Left ventricle myocardium inferior (tissue), 1 donor: ENCODE measurements at regions not wholly inside any gene's neighbourhood (a gene's known extent, or its start where the extent isn't known, plus 50 kb on each side); places are given as distances from the start of the nearest gene placed in this dataset.

Experiments
- DNase-seq: peaks from one replicate; pipeline ENCODE4 v3.0.0-alpha.2; 2020
- H3K27ac ChIP-seq: fragments of 200-600 bp; replicated peaks from 2 replicates; pipeline ENCODE4 v1.8.0; 2021
- H3K27me3 ChIP-seq: fragments of 200-600 bp; 2 replicates; pipeline ENCODE4 v1.8.0; 2021; ENCODE audit warnings: low read depth
- H3K36me3 ChIP-seq: fragments of 200-600 bp; 2 replicates; pipeline ENCODE4 v1.8.0; 2021
- H3K4me1 ChIP-seq: fragments of 200-600 bp; 2 replicates; pipeline ENCODE4 v1.8.0; 2021
- H3K4me3 ChIP-seq: fragments of 200-600 bp; 2 replicates; pipeline ENCODE4 v1.8.0; 2021; ENCODE audit warnings: mild to moderate bottlenecking, moderate library complexity
- H3K9me3 ChIP-seq: fragments of 200-600 bp; replicated peaks from 2 replicates; pipeline ENCODE4 v1.8.0; 2021
- intact Hi-C: fragments of 100-400 bp; cut with micrococcal nuclease; formaldehyde crosslinking; loops from one replicate; pipeline ENCODE4 v1.11.0; 2022
- TF ChIP-seq, protein P1 (sequence below): fragments of 200-600 bp; IDR thresholded peaks from 2 replicates; pipeline ENCODE4 v1.8.0; 2021; ENCODE audit warnings: antibody characterized with exemption, mild to moderate bottlenecking, borderline replicate concordance
- donor health status: DM: no; HTN: yes; CAD: no; lungs with severe emphysema.

DNA sequence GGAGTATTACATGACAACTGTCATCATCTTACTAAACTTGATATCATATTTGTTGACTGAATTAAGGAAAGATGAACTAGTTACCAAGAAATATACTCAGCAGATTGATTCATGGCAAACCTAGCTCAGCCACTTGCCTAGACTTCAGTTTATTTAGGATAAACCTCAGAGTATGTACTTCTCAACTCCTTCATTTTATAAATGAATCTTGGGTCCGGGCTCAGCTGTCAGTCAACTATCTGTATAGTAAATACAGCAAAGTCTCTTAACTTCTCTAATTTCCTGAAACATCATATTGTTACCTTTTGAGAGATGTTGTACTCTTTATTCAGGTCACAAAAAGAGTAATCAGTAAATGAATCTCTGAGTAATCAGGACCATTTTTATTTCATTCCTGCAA, 211.0 kb upstream of the KLF14 start:
- TF ChIP-seq, protein P1, sequence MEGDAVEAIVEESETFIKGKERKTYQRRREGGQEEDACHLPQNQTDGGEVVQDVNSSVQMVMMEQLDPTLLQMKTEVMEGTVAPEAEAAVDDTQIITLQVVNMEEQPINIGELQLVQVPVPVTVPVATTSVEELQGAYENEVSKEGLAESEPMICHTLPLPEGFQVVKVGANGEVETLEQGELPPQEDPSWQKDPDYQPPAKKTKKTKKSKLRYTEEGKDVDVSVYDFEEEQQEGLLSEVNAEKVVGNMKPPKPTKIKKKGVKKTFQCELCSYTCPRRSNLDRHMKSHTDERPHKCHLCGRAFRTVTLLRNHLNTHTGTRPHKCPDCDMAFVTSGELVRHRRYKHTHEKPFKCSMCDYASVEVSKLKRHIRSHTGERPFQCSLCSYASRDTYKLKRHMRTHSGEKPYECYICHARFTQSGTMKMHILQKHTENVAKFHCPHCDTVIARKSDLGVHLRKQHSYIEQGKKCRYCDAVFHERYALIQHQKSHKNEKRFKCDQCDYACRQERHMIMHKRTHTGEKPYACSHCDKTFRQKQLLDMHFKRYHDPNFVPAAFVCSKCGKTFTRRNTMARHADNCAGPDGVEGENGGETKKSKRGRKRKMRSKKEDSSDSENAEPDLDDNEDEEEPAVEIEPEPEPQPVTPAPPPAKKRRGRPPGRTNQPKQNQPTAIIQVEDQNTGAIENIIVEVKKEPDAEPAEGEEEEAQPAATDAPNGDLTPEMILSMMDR = no peak

DNA sequence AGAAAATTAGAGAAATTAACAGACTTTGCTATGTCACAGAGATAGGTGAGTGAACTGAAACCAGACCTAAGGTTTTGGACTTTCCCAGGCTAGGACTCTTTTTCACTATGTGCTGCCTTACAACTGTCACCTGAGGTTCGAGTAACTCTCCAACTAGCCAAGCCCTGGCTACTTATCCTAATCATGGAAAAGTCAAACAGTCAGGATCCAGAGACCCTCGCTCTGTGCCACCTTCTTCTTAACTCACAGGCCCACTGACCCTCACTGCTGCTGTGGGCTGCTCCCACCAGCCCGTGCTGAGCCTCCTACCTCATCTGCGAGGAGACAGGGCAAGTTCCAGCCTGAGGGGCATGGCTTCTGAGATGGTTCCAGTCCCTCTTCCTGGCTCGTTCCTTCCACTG, 211.4 kb upstream of the KLF14 start:
- Histone ChIP-seq H3K36me3 (peaks cover 13% of the 10 kb centered on the region), H3K4me3 (no peak overlapping the region), H3K9me3 (no peaks in the 10 kb centered on the region), H3K27ac (no peak overlapping the region), H3K4me1 (peaks cover 81% of the 10 kb centered on the region), H3K27me3 (no peaks in the 10 kb centered on the region)
- DNase-seq = no peak
- TF ChIP-seq, protein P1 = no peak
- intact Hi-C loops = no loop called here

More for the DNA sequence above, 211.0 kb upstream of the KLF14 start:
- intact Hi-C loops = no loop called here
- H3K27me3 ChIP-seq = no peaks in the 10 kb centered on the region
- H3K4me1 ChIP-seq = peaks cover 81% of the 10 kb centered on the region
- peaks cover 13% of the 10 kb centered on the region for H3K36me3 ChIP-seq
- no peak overlapping the region for H3K4me3 ChIP-seq
- no peaks in the 10 kb centered on the region for H3K9me3 ChIP-seq
- no peak for DNase-seq
- no peak overlapping the region for H3K27ac ChIP-seq

DNA sequence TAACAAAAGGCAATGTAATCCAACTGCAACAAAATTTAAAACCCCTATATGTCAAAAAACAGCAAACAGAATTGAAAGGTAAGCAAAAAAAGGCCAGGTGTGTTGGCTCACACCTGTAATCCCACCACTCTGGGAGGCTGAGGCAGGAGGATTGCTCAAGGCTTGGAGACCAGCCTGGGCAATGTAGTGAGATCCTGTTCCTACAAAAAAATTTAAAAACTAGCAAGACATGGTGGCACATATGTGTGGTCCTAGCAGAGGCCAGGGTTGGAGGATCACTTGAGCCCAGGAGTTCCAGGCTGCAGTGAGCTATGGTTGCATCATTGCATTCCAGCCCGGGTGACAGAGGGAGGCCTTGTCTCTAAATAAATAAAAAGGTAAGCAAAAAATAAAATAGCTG, 212.1 kb upstream of the KLF14 start:
- H3K27ac ChIP-seq = no peak overlapping the region
- intact Hi-C loops = no loop called here

DNA sequence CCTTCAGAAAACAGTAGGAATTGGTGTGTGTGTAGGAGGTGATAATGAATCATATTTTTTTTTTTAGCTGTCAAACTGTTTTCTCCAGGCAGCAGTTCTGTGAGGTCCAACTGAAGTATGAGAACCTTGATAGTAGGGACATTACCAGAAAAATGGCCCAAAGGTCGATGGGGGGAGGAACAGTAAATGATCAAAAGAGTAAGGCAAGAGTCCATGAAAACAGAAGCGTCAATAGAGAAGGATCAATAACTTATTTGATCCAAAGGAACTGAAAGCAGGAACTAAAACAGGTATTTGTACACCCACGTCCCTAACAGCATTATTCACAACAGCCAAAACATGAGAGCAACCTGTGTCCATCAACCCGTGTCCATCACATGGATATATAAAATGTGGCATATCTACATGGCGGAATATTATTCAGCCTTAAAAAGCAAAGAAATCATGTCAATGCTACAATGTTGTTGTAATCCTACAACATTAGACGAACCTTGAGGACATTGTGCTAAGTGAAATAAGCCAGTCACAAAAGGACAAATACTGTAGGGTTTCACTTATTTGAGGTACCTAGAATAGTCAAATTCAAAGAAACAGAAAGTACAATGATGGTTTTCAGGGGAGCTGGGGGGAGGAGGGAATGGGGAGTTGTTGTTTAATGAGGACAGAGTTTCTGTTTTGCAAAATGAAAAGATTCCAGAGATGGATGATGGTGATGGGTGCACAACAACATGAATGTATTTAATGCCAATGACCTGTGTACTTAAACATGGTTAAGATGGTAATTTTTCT, 214.0 kb upstream of the KLF14 start:
- DNase-seq = no peak
- TF ChIP-seq, protein P1 = no peak
- Histone ChIP-seq H3K4me3 (no peak overlapping the region), H3K9me3 (no peaks in the 10 kb centered on the region), H3K36me3 (peaks cover 18% of the 10 kb centered on the region), H3K4me1 (peaks cover 74% of the 10 kb centered on the region), H3K27ac (no peak overlapping the region), H3K27me3 (no peaks in the 10 kb centered on the region)
- intact Hi-C loops = no loop called here

More for the DNA sequence above, 212.1 kb upstream of the KLF14 start:
- no peaks in the 10 kb centered on the region for H3K27me3 ChIP-seq
- peaks cover 81% of the 10 kb centered on the region for H3K4me1 ChIP-seq
- H3K4me3 ChIP-seq = no peak overlapping the region
- no peaks in the 10 kb centered on the region for H3K9me3 ChIP-seq
- peaks cover 18% of the 10 kb centered on the region for H3K36me3 ChIP-seq
- no peak for DNase-seq
- TF ChIP-seq, protein P1 = no peak

DNA sequence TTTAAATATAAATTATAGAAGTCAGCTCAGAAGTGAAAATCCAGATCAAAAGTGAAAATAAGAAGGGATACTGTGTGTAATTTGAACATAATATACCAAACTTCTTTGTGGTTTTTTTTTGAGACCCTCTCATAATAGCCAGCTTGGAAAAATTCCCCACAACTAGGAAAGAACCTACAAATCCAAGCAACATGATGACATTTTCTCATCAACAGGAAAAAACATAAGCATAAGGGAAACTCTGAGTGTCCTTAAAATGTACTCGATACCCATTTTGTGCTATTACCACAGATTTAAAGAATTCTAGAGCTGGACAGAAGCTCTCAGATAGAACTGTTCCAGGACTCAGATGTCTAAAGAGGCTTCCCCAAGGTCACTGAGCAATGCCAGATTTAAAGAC, 214.8 kb upstream of the KLF14 start:
- TF ChIP-seq, protein P1 = no peak
- Histone ChIP-seq H3K9me3 (no peaks in the 10 kb centered on the region), H3K27me3 (no peaks in the 10 kb centered on the region), H3K36me3 (peaks cover 18% of the 10 kb centered on the region), H3K4me3 (no peak overlapping the region), H3K4me1 (peaks cover 68% of the 10 kb centered on the region), H3K27ac (no peak overlapping the region)
- DNase-seq = no peak
- intact Hi-C loops = no loop called here
